ENCODE measurements at regions not wholly inside any gene's neighbourhood (a gene's known extent, or its start where the extent isn't known, plus 50 kb on each side); places are given as distances from the start of the nearest gene placed in this dataset.

GRCh38 chr4:136342666-136343065 is 1189.6 kb downstream of the PCDH18 start:
- no peaks in the 10 kb centered on the region for H3K79me2 ChIP-seq (ENCODE audit: low read length)
- no peak overlapping the region for H3K4me3 ChIP-seq (ENCODE audit: low read length)
- H3K27ac ChIP-seq (ENCODE audit: low read length), result no peak overlapping the region
- H2AFZ ChIP-seq (ENCODE audit: low read length), result no peak overlapping the region
- no peaks in the 10 kb centered on the region for H3K4me1 ChIP-seq (ENCODE audit: low read length)
- peaks cover 19% of the 10 kb centered on the region for H3K9me3 ChIP-seq (ENCODE audit: low read length)
- no peak for DNase-seq
- no peak overlapping the region for H3K9ac ChIP-seq (ENCODE audit: low read length)
- H3K27me3 ChIP-seq (ENCODE audit: low read length), result no peaks in the 10 kb centered on the region
- H3K9me2 ChIP-seq (replicated peaks; ENCODE audit: insufficient read depth, low read length), result no peaks in the 10 kb centered on the region
- no peaks in the 10 kb centered on the region for H3K36me3 ChIP-seq (ENCODE audit: insufficient read depth, low read length)
- H4K20me1 ChIP-seq (ENCODE audit: insufficient read depth, low read depth, low read length), result no peaks in the 10 kb centered on the region
- H3K4me2 ChIP-seq (ENCODE audit: low read depth, low read length, poor library complexity, severe bottlenecking), result no peak overlapping the region

- H3K9me2 ChIP-seq (replicated peaks; ENCODE audit: insufficient read depth, low read length), result no peaks in the 10 kb centered on the region
- H3K27me3 ChIP-seq (ENCODE audit: low read length), result no peaks in the 10 kb centered on the region
- H3K4me3 ChIP-seq (ENCODE audit: low read length), result no peak overlapping the region
- H3K27ac ChIP-seq (ENCODE audit: low read length), result no peak overlapping the region
- H3K9me3 ChIP-seq (ENCODE audit: low read length), result peaks cover 26% of the 10 kb centered on the region
- no peaks in the 10 kb centered on the region for H4K20me1 ChIP-seq (ENCODE audit: insufficient read depth, low read depth, low read length)
- no peak for DNase-seq
- no peak overlapping the region for H3K4me2 ChIP-seq (ENCODE audit: low read depth, low read length, poor library complexity, severe bottlenecking)
- H3K4me1 ChIP-seq (ENCODE audit: low read length), result no peaks in the 10 kb centered on the region
- H3K36me3 ChIP-seq (ENCODE audit: insufficient read depth, low read length), result no peaks in the 10 kb centered on the region
- H2AFZ ChIP-seq (ENCODE audit: low read length), result no peak overlapping the region
- no peak overlapping the region for H3K9ac ChIP-seq (ENCODE audit: low read length)
- H3K79me2 ChIP-seq (ENCODE audit: low read length), result no peaks in the 10 kb centered on the region
Measured at GRCh38 chr4:136337216-136337615, 1195.1 kb downstream of the PCDH18 start.

- Histone ChIP-seq H2AFZ (ENCODE audit: low read length) (no peak overlapping the region), H3K9ac (ENCODE audit: low read length) (no peak overlapping the region), H3K4me3 (ENCODE audit: low read length) (no peak overlapping the region), H3K36me3 (ENCODE audit: insufficient read depth, low read length) (no peaks in the 10 kb centered on the region), H3K27ac (ENCODE audit: low read length) (no peak overlapping the region), H3K4me2 (ENCODE audit: low read depth, low read length, poor library complexity, severe bottlenecking) (no peak overlapping the region), H3K4me1 (ENCODE audit: low read length) (no peaks in the 10 kb centered on the region), H3K9me3 (ENCODE audit: low read length) (peaks cover 26% of the 10 kb centered on the region), H4K20me1 (ENCODE audit: insufficient read depth, low read depth, low read length) (no peaks in the 10 kb centered on the region), H3K79me2 (ENCODE audit: low read length) (no peaks in the 10 kb centered on the region), H3K27me3 (ENCODE audit: low read length) (no peaks in the 10 kb centered on the region), H3K9me2 (replicated peaks; ENCODE audit: insufficient read depth, low read length) (no peaks in the 10 kb centered on the region)
- no peak for DNase-seq
Measured at GRCh38 chr4:136336479-136336878, 1195.8 kb downstream of the PCDH18 start.

- Histone ChIP-seq H3K9me3 (ENCODE audit: low read length) (peaks cover 16% of the 10 kb centered on the region), H3K4me3 (ENCODE audit: low read length) (no peak overlapping the region), H3K4me1 (ENCODE audit: low read length) (no peaks in the 10 kb centered on the region), H4K20me1 (ENCODE audit: insufficient read depth, low read depth, low read length) (no peaks in the 10 kb centered on the region), H3K36me3 (ENCODE audit: insufficient read depth, low read length) (no peaks in the 10 kb centered on the region), H3K4me2 (ENCODE audit: low read depth, low read length, poor library complexity, severe bottlenecking) (no peak overlapping the region), H3K27ac (ENCODE audit: low read length) (no peak overlapping the region), H2AFZ (ENCODE audit: low read length) (no peak overlapping the region), H3K9ac (ENCODE audit: low read length) (no peak overlapping the region), H3K9me2 (replicated peaks; ENCODE audit: insufficient read depth, low read length) (no peaks in the 10 kb centered on the region), H3K79me2 (ENCODE audit: low read length) (no peaks in the 10 kb centered on the region), H3K27me3 (ENCODE audit: low read length) (no peaks in the 10 kb centered on the region)
- no peak for DNase-seq
Measured at GRCh38 chr4:136329042-136329662, 1203.1 kb downstream of the PCDH18 start.

- H3K36me3 ChIP-seq (ENCODE audit: insufficient read depth, low read length), result no peaks in the 10 kb centered on the region
- no peak overlapping the region for H3K9ac ChIP-seq (ENCODE audit: low read length)
- DNase-seq, result no peak
- peaks cover 20% of the 10 kb centered on the region for H3K9me3 ChIP-seq (ENCODE audit: low read length)
- no peaks in the 10 kb centered on the region for H4K20me1 ChIP-seq (ENCODE audit: insufficient read depth, low read depth, low read length)
- no peak overlapping the region for H3K4me2 ChIP-seq (ENCODE audit: low read depth, low read length, poor library complexity, severe bottlenecking)
- no peaks in the 10 kb centered on the region for H3K27me3 ChIP-seq (ENCODE audit: low read length)
- no peaks in the 10 kb centered on the region for H3K79me2 ChIP-seq (ENCODE audit: low read length)
- no peak overlapping the region for H3K4me3 ChIP-seq (ENCODE audit: low read length)
- no peaks in the 10 kb centered on the region for H3K4me1 ChIP-seq (ENCODE audit: low read length)
- no peak overlapping the region for H2AFZ ChIP-seq (ENCODE audit: low read length)
- no peak overlapping the region for H3K27ac ChIP-seq (ENCODE audit: low read length)
- H3K9me2 ChIP-seq (replicated peaks; ENCODE audit: insufficient read depth, low read length), result no peaks in the 10 kb centered on the region
Measured at GRCh38 chr4:136328131-136328530, 1204.2 kb downstream of the PCDH18 start.

GRCh38 chr4:136320465-136320813 is 1211.9 kb downstream of the PCDH18 start:
- Histone ChIP-seq H3K27me3 (ENCODE audit: low read length) (no peaks in the 10 kb centered on the region), H3K4me3 (ENCODE audit: low read length) (no peak overlapping the region), H3K27ac (ENCODE audit: low read length) (no peak overlapping the region), H3K36me3 (ENCODE audit: insufficient read depth, low read length) (no peaks in the 10 kb centered on the region), H3K9ac (ENCODE audit: low read length) (no peak overlapping the region), H2AFZ (ENCODE audit: low read length) (no peak overlapping the region), H3K79me2 (ENCODE audit: low read length) (no peaks in the 10 kb centered on the region), H3K9me3 (ENCODE audit: low read length) (peaks cover 7% of the 10 kb centered on the region), H3K4me2 (ENCODE audit: low read depth, low read length, poor library complexity, severe bottlenecking) (no peak overlapping the region), H4K20me1 (ENCODE audit: insufficient read depth, low read depth, low read length) (no peaks in the 10 kb centered on the region), H3K4me1 (ENCODE audit: low read length) (no peaks in the 10 kb centered on the region), H3K9me2 (replicated peaks; ENCODE audit: insufficient read depth, low read length) (no peaks in the 10 kb centered on the region)
- no peak for DNase-seq

GRCh38 chr4:136319789-136320464 is 1212.4 kb downstream of the PCDH18 start:
- H3K4me2 ChIP-seq (ENCODE audit: low read depth, low read length, poor library complexity, severe bottlenecking), result no peak overlapping the region
- H3K27me3 ChIP-seq (ENCODE audit: low read length), result no peaks in the 10 kb centered on the region

GRCh38 chr4:136316961-136317360 is 1215.3 kb downstream of the PCDH18 start:
- Histone ChIP-seq H3K4me1 (ENCODE audit: low read length) (no peaks in the 10 kb centered on the region), H3K27ac (ENCODE audit: low read length) (no peak overlapping the region), H2AFZ (ENCODE audit: low read length) (no peak overlapping the region), H3K4me2 (ENCODE audit: low read depth, low read length, poor library complexity, severe bottlenecking) (no peak overlapping the region), H3K79me2 (ENCODE audit: low read length) (no peaks in the 10 kb centered on the region), H3K9me3 (ENCODE audit: low read length) (peaks cover 8% of the 10 kb centered on the region), H4K20me1 (ENCODE audit: insufficient read depth, low read depth, low read length) (no peaks in the 10 kb centered on the region), H3K36me3 (ENCODE audit: insufficient read depth, low read length) (no peaks in the 10 kb centered on the region), H3K27me3 (ENCODE audit: low read length) (no peaks in the 10 kb centered on the region), H3K4me3 (ENCODE audit: low read length) (no peak overlapping the region), H3K9me2 (replicated peaks; ENCODE audit: insufficient read depth, low read length) (no peaks in the 10 kb centered on the region), H3K9ac (ENCODE audit: low read length) (no peak overlapping the region)
- DNase-seq, result no peak

More at GRCh38 chr4:136319789-136320464, 1212.4 kb downstream of the PCDH18 start:
- Histone ChIP-seq H2AFZ (ENCODE audit: low read length) (no peak overlapping the region), H3K9me3 (ENCODE audit: low read length) (peaks cover 7% of the 10 kb centered on the region), H4K20me1 (ENCODE audit: insufficient read depth, low read depth, low read length) (no peaks in the 10 kb centered on the region), H3K4me1 (ENCODE audit: low read length) (no peaks in the 10 kb centered on the region), H3K4me3 (ENCODE audit: low read length) (no peak overlapping the region), H3K79me2 (ENCODE audit: low read length) (no peaks in the 10 kb centered on the region), H3K9me2 (replicated peaks; ENCODE audit: insufficient read depth, low read length) (no peaks in the 10 kb centered on the region), H3K27ac (ENCODE audit: low read length) (no peak overlapping the region), H3K36me3 (ENCODE audit: insufficient read depth, low read length) (no peaks in the 10 kb centered on the region), H3K9ac (ENCODE audit: low read length) (no peak overlapping the region)
- no peak for DNase-seq
